H9 (cell line): ENCODE measurements at regions not wholly inside any gene's neighbourhood (a gene's known extent, or its start where the extent isn't known, plus 50 kb on each side); places are given as distances from the start of the nearest gene placed in this dataset.

Experiments
- DNase-seq: peaks from one replicate; pipeline ENCODE4 v3.0.0-alpha.2; 2017
- H2AFZ ChIP-seq: one replicate; pipeline ENCODE4 v1.6.1; 2013; ENCODE audit warnings: mild to moderate bottlenecking, low read length, control low read depth, moderate library complexity
- H2AK5ac ChIP-seq: 2 replicates; pipeline ENCODE4 v1.6.1; 2013; ENCODE audit warnings: low read length, control low read depth, mixed read lengths; ENCODE audit not compliant: insufficient read length
- H2BK120ac ChIP-seq: one replicate; pipeline ENCODE4 v1.6.1; 2013; ENCODE audit warnings: low read depth, mild to moderate bottlenecking, low read length, control low read depth, inconsistent platforms; ENCODE audit not compliant: poor library complexity, severe bottlenecking
- H2BK12ac ChIP-seq: 2 replicates; pipeline ENCODE4 v1.6.1; 2013; ENCODE audit warnings: low read length, control low read depth, mixed read lengths, low read depth; ENCODE audit not compliant: insufficient read length
- H2BK15ac ChIP-seq: 2 replicates; pipeline ENCODE4 v1.6.1; 2013; ENCODE audit warnings: low read depth, low read length, control low read depth
- H2BK20ac ChIP-seq: one replicate; pipeline ENCODE4 v1.6.1; 2013; ENCODE audit warnings: low read depth, mild to moderate bottlenecking, low read length, control low read depth, inconsistent platforms; ENCODE audit not compliant: poor library complexity, severe bottlenecking
- H2BK5ac ChIP-seq: 2 replicates; pipeline ENCODE4 v1.6.1; 2013; ENCODE audit warnings: low read length, control low read depth, mixed read lengths; ENCODE audit not compliant: insufficient read length
- H3K14ac ChIP-seq: 2 replicates; pipeline ENCODE4 v1.6.1; 2013; ENCODE audit warnings: low read length, control low read depth; ENCODE audit not compliant: insufficient read depth
- H3K18ac ChIP-seq: 2 replicates; pipeline ENCODE4 v1.6.1; 2013; ENCODE audit warnings: low read depth, mild to moderate bottlenecking, mixed read lengths, low read length, control low read depth; ENCODE audit not compliant: insufficient read length
- H3K23ac ChIP-seq: 2 replicates; pipeline ENCODE4 v1.6.1; 2013; ENCODE audit warnings: low read length, control low read depth, mixed read lengths, low read depth; ENCODE audit not compliant: insufficient read length
- H3K23me2 ChIP-seq: 2 replicates; pipeline ENCODE4 v1.6.1; 2013; ENCODE audit warnings: low read depth, mild to moderate bottlenecking, mixed read lengths, low read length, control low read depth; ENCODE audit not compliant: insufficient read length, poor library complexity, severe bottlenecking
- H3K27ac ChIP-seq: 2 replicates; pipeline ENCODE4 v1.5.1; 2013; ENCODE audit warnings: low read length, control low read depth, mixed read lengths, low read depth; ENCODE audit not compliant: insufficient read length
- H3K27me3 ChIP-seq: 2 replicates; pipeline ENCODE4 v1.6.1; 2013; ENCODE audit warnings: low read length, control low read depth, inconsistent platforms; ENCODE audit not compliant: insufficient read depth
- H3K4ac ChIP-seq: 2 replicates; pipeline ENCODE4 v1.6.1; 2013; ENCODE audit warnings: low read depth, mild to moderate bottlenecking, control low read depth, inconsistent platforms, low read length, moderate library complexity
- H3K4me1 ChIP-seq: 2 replicates; pipeline ENCODE4 v1.6.1; 2013; ENCODE audit warnings: low read length, control low read depth, inconsistent platforms; ENCODE audit not compliant: insufficient read depth
- H3K4me2 ChIP-seq: 2 replicates; pipeline ENCODE4 v1.6.1; 2013; ENCODE audit warnings: low read length, control low read depth, mixed read lengths; ENCODE audit not compliant: insufficient read length, insufficient read depth
- H3K56ac ChIP-seq: 2 replicates; pipeline ENCODE4 v1.6.1; 2013; ENCODE audit warnings: low read depth, mild to moderate bottlenecking, mixed read lengths, low read length, control low read depth; ENCODE audit not compliant: insufficient read length
- H3K79me1 ChIP-seq: 2 replicates; pipeline ENCODE4 v1.6.1; 2013; ENCODE audit warnings: low read depth, mild to moderate bottlenecking, moderate library complexity, low read length, control low read depth, inconsistent platforms; ENCODE audit not compliant: insufficient read depth, poor library complexity, severe bottlenecking
- H3K79me2 ChIP-seq: 2 replicates; pipeline ENCODE4 v1.6.1; 2013; ENCODE audit warnings: low read length, control low read depth, inconsistent platforms; ENCODE audit not compliant: insufficient read depth
- H3K9ac ChIP-seq: 2 replicates; pipeline ENCODE4 v1.6.1; 2013; ENCODE audit warnings: low read length, control low read depth, mixed read lengths; ENCODE audit not compliant: insufficient read length; ENCODE audit errors: extremely low read depth
- H3K9me3 ChIP-seq: one replicate; pipeline ENCODE4 v1.6.1; 2013; ENCODE audit warnings: low read depth, low read length, inconsistent platforms; ENCODE audit not compliant: control insufficient read depth
- H3T11ph ChIP-seq: one replicate; pipeline ENCODE4 v1.6.1; 2013; ENCODE audit warnings: mild to moderate bottlenecking, low read length, control low read depth, inconsistent platforms
- H4K20me1 ChIP-seq: one replicate; pipeline ENCODE4 v1.6.1; 2013; ENCODE audit not compliant: control insufficient read depth, insufficient read length, insufficient read depth
- H4K5ac ChIP-seq: 2 replicates; pipeline ENCODE4 v1.6.1; 2013; ENCODE audit warnings: low read depth, mild to moderate bottlenecking, mixed read lengths, low read length, control low read depth; ENCODE audit not compliant: insufficient read length
- H4K8ac ChIP-seq: replicated peaks from 2 replicates; pipeline ENCODE4 v1.6.1; 2013; ENCODE audit warnings: low read length, control low read depth, mixed read lengths, low read depth; ENCODE audit not compliant: insufficient read length
- H4K91ac ChIP-seq: 2 replicates; pipeline ENCODE4 v1.6.1; 2013; ENCODE audit warnings: low read depth, mild to moderate bottlenecking, moderate library complexity, mixed read lengths, low read length, control low read depth; ENCODE audit not compliant: insufficient read length
- H3K27ac Mint-ChIP-seq, 3 experiments: 2 replicates in 2 of 3; 3 replicates in 1 of 3; pipeline ENCODE4 v1.8.0; 2020 to 2021; ENCODE audit warnings: mixed read lengths in 3 of 3, mild to moderate bottlenecking in 1 of 3, moderate library complexity in 1 of 3
- H3K27me3 Mint-ChIP-seq: 2 replicates; pipeline ENCODE4 v1.8.0; 2021; ENCODE audit warnings: low read depth, mild to moderate bottlenecking, moderate library complexity, mixed read lengths
- H3K36me3 Mint-ChIP-seq, 3 experiments: 2 replicates in 2 of 3; 3 replicates in 1 of 3; pipeline ENCODE4 v1.8.0; 2020 to 2021; ENCODE audit warnings: low read depth in 3 of 3, mixed read lengths in 3 of 3; ENCODE audit not compliant: insufficient read depth in 1 of 3
- H3K4me1 Mint-ChIP-seq, 2 experiments: 2 replicates each; pipeline ENCODE4 v1.8.0; 2020; ENCODE audit warnings: mixed read lengths in 2 of 2
- H3K4me3 Mint-ChIP-seq, 2 experiments: 2 replicates in 1 of 2; 3 replicates in 1 of 2; pipeline ENCODE4 v1.8.0; 2020 to 2021; ENCODE audit warnings: mild to moderate bottlenecking in 2 of 2, mixed read lengths in 2 of 2, moderate library complexity in 1 of 2
- H3K9me3 Mint-ChIP-seq, 2 experiments: 2 replicates in 1 of 2; 3 replicates in 1 of 2; pipeline ENCODE4 v1.8.0; 2020; ENCODE audit warnings: mild to moderate bottlenecking in 2 of 2, mixed read lengths in 2 of 2, moderate library complexity in 1 of 2
- WGBS: extraction: QIAGEN DNeasy Blood & Tissue Kit; methylation state at CpG from one replicate; pipeline ENCODE4 v1.1.7; 2013; ENCODE audit warnings: missing lambda C conversion rate, low lambda C conversion rate, mixed read lengths; ENCODE audit not compliant: insufficient read length; ENCODE audit errors: extremely low coverage; 5-methylcytosine and 5-hydroxymethylcytosine counted together
- TF ChIP-seq, protein P1 (sequence below): fragments of 200-600 bp; sonication (generic); conservative IDR thresholded peaks from 3 replicates; pipeline ENCODE4 v1.8.0; 2021; ENCODE audit warnings: antibody characterized with exemption, mild to moderate bottlenecking

DNA sequence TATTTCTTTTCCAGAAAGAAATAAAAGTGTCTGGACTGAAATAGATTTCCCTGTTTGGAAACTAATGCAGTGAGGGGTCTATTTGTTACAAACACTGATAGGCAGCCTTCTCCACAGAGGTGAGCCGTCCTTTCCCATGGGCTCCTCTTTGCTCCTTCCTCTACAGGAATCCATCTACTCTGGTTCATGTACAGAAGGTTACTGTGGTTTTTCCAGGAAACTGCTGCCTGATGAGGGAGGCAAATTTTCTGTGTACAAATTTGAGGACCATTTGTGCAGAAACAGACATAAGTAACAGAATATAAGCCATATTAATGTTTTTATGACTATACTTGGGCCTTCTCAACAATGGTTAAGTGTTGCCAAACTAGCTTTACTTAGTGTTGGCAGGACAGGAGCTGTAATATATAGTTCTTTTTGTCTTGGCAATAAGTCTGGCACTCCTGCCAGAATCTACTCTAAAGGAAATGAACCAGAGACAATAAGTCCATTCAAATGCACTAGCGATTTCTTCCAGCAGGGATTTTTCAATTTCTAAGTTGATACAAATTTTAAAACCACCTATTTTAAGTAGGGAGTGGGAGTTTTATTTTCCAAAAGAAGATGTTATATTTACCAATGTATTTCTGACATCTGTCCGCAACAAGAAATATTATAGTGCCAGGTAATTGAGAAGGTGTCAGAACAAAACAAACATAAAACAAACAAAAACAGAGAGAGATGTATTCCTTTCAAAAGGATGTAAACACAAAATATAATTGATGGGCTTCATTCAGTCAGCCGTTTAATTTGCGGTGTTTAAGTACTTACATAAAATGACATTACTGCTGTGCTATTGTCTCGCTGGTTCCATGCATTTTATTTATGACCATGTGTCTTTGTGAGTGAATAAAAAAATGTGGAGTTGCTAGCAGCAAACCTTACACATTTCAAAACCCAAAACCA, 91.0 kb upstream of the NFE2L3 start:
- Mint-ChIP-seq H3K4me3 (no peak overlapping the region), H3K9me3 (no peaks in the 10 kb centered on the region), H3K27me3 (peaks cover 3% of the 10 kb centered on the region; the same call in 1 of the 2 replicates), H3K27ac (no peak overlapping the region), H3K36me3 (no peaks in the 10 kb centered on the region), H3K4me1 (peaks cover 7 to 9% of the 10 kb centered on the region in 2 experiments)
- Histone ChIP-seq H3K79me2 (no peaks in the 10 kb centered on the region), H3K56ac (no peak overlapping the region), H4K20me1 (no peaks in the 10 kb centered on the region), H3K4ac (no peak overlapping the region), H2BK120ac (no peak overlapping the region), H3K4me1 (no peaks in the 10 kb centered on the region), H2AK5ac (no peak overlapping the region), H2BK20ac (no peak overlapping the region), H2BK12ac (no peak overlapping the region), H3K79me1 (no peaks in the 10 kb centered on the region), H3K9me3 (no peaks in the 10 kb centered on the region), H3K27ac (no peak overlapping the region), H3T11ph (no peak overlapping the region), H3K9ac (no peak overlapping the region), H3K23me2 (no peaks in the 10 kb centered on the region), H3K18ac (no peak overlapping the region), H4K91ac (no peak overlapping the region), H3K14ac (no peak overlapping the region), H2BK15ac (no peak overlapping the region), H4K8ac (no peak overlapping the region), H3K23ac (no peak overlapping the region), H4K5ac (no peak overlapping the region), H2BK5ac (no peak overlapping the region), H3K4me2 (no peak overlapping the region), H3K27me3 (no peaks in the 10 kb centered on the region), H2AFZ (no peak overlapping the region)
- WGBS: no CpG with 5 or more reads among the region's 6 CpGs
- TF ChIP-seq, protein P1, sequence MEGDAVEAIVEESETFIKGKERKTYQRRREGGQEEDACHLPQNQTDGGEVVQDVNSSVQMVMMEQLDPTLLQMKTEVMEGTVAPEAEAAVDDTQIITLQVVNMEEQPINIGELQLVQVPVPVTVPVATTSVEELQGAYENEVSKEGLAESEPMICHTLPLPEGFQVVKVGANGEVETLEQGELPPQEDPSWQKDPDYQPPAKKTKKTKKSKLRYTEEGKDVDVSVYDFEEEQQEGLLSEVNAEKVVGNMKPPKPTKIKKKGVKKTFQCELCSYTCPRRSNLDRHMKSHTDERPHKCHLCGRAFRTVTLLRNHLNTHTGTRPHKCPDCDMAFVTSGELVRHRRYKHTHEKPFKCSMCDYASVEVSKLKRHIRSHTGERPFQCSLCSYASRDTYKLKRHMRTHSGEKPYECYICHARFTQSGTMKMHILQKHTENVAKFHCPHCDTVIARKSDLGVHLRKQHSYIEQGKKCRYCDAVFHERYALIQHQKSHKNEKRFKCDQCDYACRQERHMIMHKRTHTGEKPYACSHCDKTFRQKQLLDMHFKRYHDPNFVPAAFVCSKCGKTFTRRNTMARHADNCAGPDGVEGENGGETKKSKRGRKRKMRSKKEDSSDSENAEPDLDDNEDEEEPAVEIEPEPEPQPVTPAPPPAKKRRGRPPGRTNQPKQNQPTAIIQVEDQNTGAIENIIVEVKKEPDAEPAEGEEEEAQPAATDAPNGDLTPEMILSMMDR: no peak
- DNase-seq: no peak
